Aorta (tissue), 5 donors: ENCODE measurements at regions not wholly inside any gene's neighbourhood (a gene's known extent, or its start where the extent isn't known, plus 50 kb on each side); places are given as distances from the start of the nearest gene placed in this dataset.

ENCODE experiments used
- ATAC-seq: fragments of 200-7000 bp; cut with Tn5 transposase; one replicate; pipeline ENCODE4 v1.9.1; 2022; ENCODE audit warnings: moderate library complexity; ENCODE audit not compliant: low FRiP score
- DNase-seq, 2 donors: peaks; one replicate each; pipeline ENCODE4 v3.0.0-alpha.2; 2020
- H3K27ac ChIP-seq, 2 donors: one replicate each; pipeline ENCODE4 v1.5.1; 2013; ENCODE audit warnings: low read length in 2 of 2, mild to moderate bottlenecking in 2 of 2, moderate library complexity in 2 of 2, control low read depth in 1 of 2, inconsistent platforms in 1 of 2, low read depth in 1 of 2
- H3K27me3 ChIP-seq, 2 donors: one replicate each; pipeline ENCODE4 v1.6.1; 2013; ENCODE audit warnings: control low read depth in 1 of 2, low read length in 1 of 2, mild to moderate bottlenecking in 1 of 2, moderate library complexity in 1 of 2; ENCODE audit not compliant: insufficient read depth in 2 of 2, control insufficient read depth in 1 of 2
- H3K36me3 ChIP-seq, 2 donors: one replicate each; pipeline ENCODE4 v1.6.1; 2013; ENCODE audit warnings: control low read depth in 1 of 2, low read length in 1 of 2, mild to moderate bottlenecking in 1 of 2; ENCODE audit not compliant: insufficient read depth in 2 of 2, control insufficient read depth in 1 of 2
- H3K4me1 ChIP-seq, 2 donors: one replicate each; pipeline ENCODE4 v1.6.1; 2013; ENCODE audit warnings: low read length in 2 of 2, control low read depth in 1 of 2, mild to moderate bottlenecking in 1 of 2, moderate library complexity in 1 of 2; ENCODE audit not compliant: insufficient read depth in 2 of 2, control insufficient read depth in 1 of 2
- H3K4me3 ChIP-seq, 2 donors: one replicate each; pipeline ENCODE4 v1.5.1; 2013; ENCODE audit warnings: low read length in 2 of 2, control low read depth in 1 of 2, mild to moderate bottlenecking in 1 of 2
- H3K9me3 ChIP-seq: one replicate; pipeline ENCODE4 v1.6.1; 2013; ENCODE audit warnings: mild to moderate bottlenecking, low read length; ENCODE audit not compliant: control insufficient read depth
- WGBS, 2 donors: extraction: QIAGEN DNeasy Blood & Tissue Kit; methylation state at CpG; one replicate each; pipeline ENCODE4 v1.1.7; 2013; 5-methylcytosine and 5-hydroxymethylcytosine counted together
- intact Hi-C, 2 donors: fragments of 100-400 bp; cut with DNase I; formaldehyde crosslinking; loops; one replicate each; pipeline versions ENCODE4 v1.14.2 to v1.15.0; 2022
- donor health status: healthy with polysubstance abuse.
- donor health status: Bipolar disorder and iron deficiency.
- donor health status: DM: no; HTN: no; CAD: no.
- donor health status: DM: no; HTN: no; CAD: no.
- donor health status: DM: yes; HTN: yes; CAD: no.

GRCh38 chr2:183404392-183404791, 280.1 kb downstream of the NUP35 start:
- no peak overlapping the region for H3K4me3 ChIP-seq
- ATAC-seq (no peak), DNase-seq (no peak)
- H3K27ac ChIP-seq, result no peak overlapping the region
- H3K4me1 ChIP-seq, result no peaks in the 10 kb centered on the region
- no peaks in the 10 kb centered on the region for H3K36me3 ChIP-seq
- 90 to 92% methylated on average over 7 of the region's 7 CpGs for WGBS, 2 donors
- no peaks in the 10 kb centered on the region for H3K27me3 ChIP-seq
- intact Hi-C loops, result no loop called here
- H3K9me3 ChIP-seq, result no peaks in the 10 kb centered on the region

- peaks cover 0 to 2% of the 10 kb centered on the region in 2 donors for H3K4me1 ChIP-seq
- ATAC-seq, result no peak
- intact Hi-C loops, result no loop called here
- peaks cover 2% of the 10 kb centered on the region for H3K9me3 ChIP-seq
- no peak overlapping the region for H3K4me3 ChIP-seq
- DNase-seq, result no peak
- 0% methylated on average over 1 of the region's 1 CpG for WGBS, 2 donors
- no peaks in the 10 kb centered on the region for H3K36me3 ChIP-seq
- no peak overlapping the region for H3K27ac ChIP-seq
- H3K27me3 ChIP-seq, result no peaks in the 10 kb centered on the region
These were observed 284.3 kb downstream of the NUP35 start for GRCh38 chr2:183408562-183408961.

- H3K27ac ChIP-seq, result no peak overlapping the region
- peaks cover 2% of the 10 kb centered on the region for H3K9me3 ChIP-seq
- intact Hi-C loops, result no loop called here
- DNase-seq (no peak), ATAC-seq (no peak)
- H3K4me1 ChIP-seq, result peaks cover 0 to 2% of the 10 kb centered on the region in 2 donors
- H3K36me3 ChIP-seq, result no peaks in the 10 kb centered on the region
- H3K27me3 ChIP-seq, result no peaks in the 10 kb centered on the region
- no peak overlapping the region for H3K4me3 ChIP-seq
These were observed 285.4 kb downstream of the NUP35 start for GRCh38 chr2:183409662-183410061.

GRCh38 chr2:183416753-183417152, 292.5 kb downstream of the NUP35 start:
- WGBS, 2 donors, result 60 to 65% methylated on average over 4 of the region's 4 CpGs
- Histone ChIP-seq H3K4me1 (no peaks in the 10 kb centered on the region), H3K27me3 (no peaks in the 10 kb centered on the region), H3K4me3 (no peak overlapping the region), H3K36me3 (no peaks in the 10 kb centered on the region), H3K27ac (no peak overlapping the region), H3K9me3 (no peaks in the 10 kb centered on the region)
- DNase-seq (no peak), ATAC-seq (no peak)
- intact Hi-C loops, result no loop called here

- H3K27ac ChIP-seq, result no peak overlapping the region
- no peaks in the 10 kb centered on the region for H3K4me1 ChIP-seq
- WGBS, 2 donors, result 46 to 60% methylated on average over 3 of the region's 3 CpGs
- no peak overlapping the region for H3K4me3 ChIP-seq
- intact Hi-C loops, result no loop called here
- no peaks in the 10 kb centered on the region for H3K27me3 ChIP-seq
- H3K9me3 ChIP-seq, result no peaks in the 10 kb centered on the region
- H3K36me3 ChIP-seq, result no peaks in the 10 kb centered on the region
- DNase-seq, result no peak
- no peak for ATAC-seq
These were observed 302.6 kb downstream of the NUP35 start for GRCh38 chr2:183426825-183427224.

GRCh38 chr2:183427558-183427957, 303.3 kb downstream of the NUP35 start:
- no peaks in the 10 kb centered on the region for H3K9me3 ChIP-seq
- H3K36me3 ChIP-seq, result no peaks in the 10 kb centered on the region
- H3K27ac ChIP-seq, result no peak overlapping the region
- WGBS, 2 donors, result 85 to 88% methylated on average over 3 of the region's 3 CpGs
- intact Hi-C loops, result no loop called here
- ATAC-seq (no peak), DNase-seq (no peak)
- no peak overlapping the region for H3K4me3 ChIP-seq
- H3K27me3 ChIP-seq, result no peaks in the 10 kb centered on the region
- no peaks in the 10 kb centered on the region for H3K4me1 ChIP-seq

GRCh38 chr2:183428881-183429280, 304.6 kb downstream of the NUP35 start:
- intact Hi-C loops, result no loop called here
- H3K27me3 ChIP-seq, result no peaks in the 10 kb centered on the region
- no peaks in the 10 kb centered on the region for H3K4me1 ChIP-seq
- H3K4me3 ChIP-seq, result no peak overlapping the region
- no peak for DNase-seq
- ATAC-seq, result no peak
- no peak overlapping the region for H3K27ac ChIP-seq
- no peaks in the 10 kb centered on the region for H3K36me3 ChIP-seq
- no peaks in the 10 kb centered on the region for H3K9me3 ChIP-seq

GRCh38 chr2:183438541-183438940, 314.3 kb downstream of the NUP35 start:
- Histone ChIP-seq H3K27ac (no peak overlapping the region), H3K9me3 (peaks cover 1% of the 10 kb centered on the region), H3K36me3 (no peaks in the 10 kb centered on the region), H3K4me3 (no peak overlapping the region), H3K4me1 (no peaks in the 10 kb centered on the region), H3K27me3 (no peaks in the 10 kb centered on the region)
- intact Hi-C loops, result no loop called here
- no peak for DNase-seq
- no peak for ATAC-seq
- 85 to 88% methylated on average over 2 of the region's 2 CpGs for WGBS, 2 donors

- WGBS, 2 donors, result 79% methylated on average over 1 of the region's 1 CpG
These were observed 330.8 kb downstream of the NUP35 start for GRCh38 chr2:183455056-183455455.

More at GRCh38 chr2:183455056-183455455, 330.8 kb downstream of the NUP35 start:
- no peak overlapping the region for H3K4me3 ChIP-seq
- H3K27ac ChIP-seq, result no peak overlapping the region
- DNase-seq (no peak), ATAC-seq (no peak)
- H3K36me3 ChIP-seq, result no peaks in the 10 kb centered on the region
- H3K4me1 ChIP-seq, result no peaks in the 10 kb centered on the region
- H3K27me3 ChIP-seq, result no peaks in the 10 kb centered on the region
- intact Hi-C loops, result no loop called here
- no peaks in the 10 kb centered on the region for H3K9me3 ChIP-seq
